Spleen (tissue), 7 donors: ENCODE measurements at regions not wholly inside any gene's neighbourhood (a gene's known extent, or its start where the extent isn't known, plus 50 kb on each side); places are given as distances from the start of the nearest gene placed in this dataset.

Experiments used
- CTCF ChIP-seq, 11 experiments: fragments of 200-600 bp in 7 of 11; fragments of 450-650 bp in 4 of 11; sonication (generic) in 4 of 11; IDR thresholded peaks in 8 of 11; conservative IDR thresholded peaks in 3 of 11; 1 replicate in 7 of 11; 2 replicates in 4 of 11; pipeline versions ENCODE4 v1.4.0 to v1.8.0; 2016 to 2021; ENCODE audit warnings: antibody characterized with exemption in 11 of 11, inconsistent platforms in 4 of 11, mild to moderate bottlenecking in 1 of 11
- POLR2AphosphoS5 ChIP-seq, 3 donors: sonication (generic); formaldehyde crosslinking; IDR thresholded peaks; one replicate each; pipeline ENCODE4 v1.5.1; 2017; ENCODE audit warnings: antibody characterized with exemption in 3 of 3
- donor health status: DM: no; HTN: no; CAD: no; lungs with moderate emphysema.
- donor health status: DM: no; HTN: no; CAD: no.
- donor health status: DM: no; HTN: no; CAD: no.

- TF ChIP-seq CTCF (IDR thresholded peaks at IDR 0.05 in 8 of 11, conservative IDR thresholded peaks at IDR 0.05 in 3 of 11) (no peak), POLR2AphosphoS5 (IDR thresholded peaks at IDR 0.05) (no peak)
Observed at GRCh38 chr7:97466999-97467740, 264.7 kb upstream of the TAC1 start.
